Kidney glomerular epithelial cell (primary cell): ENCODE measurements at regions not wholly inside any gene's neighbourhood (a gene's known extent, or its start where the extent isn't known, plus 50 kb on each side); places are given as distances from the start of the nearest gene placed in this dataset.
"Not testable (repeated sequence)": the region's sequence is repeated elsewhere in the genome, so short reads cannot be mapped to it uniquely, and the experiment has no call there.

Experiments used
- DNase-seq: peaks from one replicate; lab custom pipeline; 2025; lab: John Stamatoyannopoulos, UW

DNA sequence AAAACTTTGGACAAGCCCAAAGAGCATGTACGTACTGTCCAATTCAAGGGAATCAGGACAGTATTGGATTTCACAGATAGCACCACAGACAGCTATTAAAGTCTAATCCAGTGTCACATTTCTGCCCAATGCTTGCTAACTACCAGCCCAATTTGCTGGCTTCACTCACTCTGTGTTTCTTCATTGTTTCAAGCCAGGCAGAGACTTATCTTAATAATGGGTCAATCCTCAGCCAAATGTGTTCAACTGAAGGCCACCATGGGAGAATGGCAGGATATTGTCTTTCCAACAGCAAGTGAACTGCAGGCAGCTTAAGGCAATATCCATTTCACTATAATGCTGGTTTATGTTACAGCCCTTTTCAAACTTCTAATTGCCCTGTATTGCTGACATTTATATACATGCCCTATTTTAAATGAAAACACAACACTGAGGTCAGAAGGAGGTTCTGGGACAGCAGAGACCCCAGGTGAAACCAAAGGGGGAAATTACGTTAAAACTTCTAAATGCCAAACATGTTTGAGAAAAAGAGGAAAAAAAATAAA lies 142.1 kb upstream of the RSPO3 start:
- no peak for DNase-seq

DNA sequence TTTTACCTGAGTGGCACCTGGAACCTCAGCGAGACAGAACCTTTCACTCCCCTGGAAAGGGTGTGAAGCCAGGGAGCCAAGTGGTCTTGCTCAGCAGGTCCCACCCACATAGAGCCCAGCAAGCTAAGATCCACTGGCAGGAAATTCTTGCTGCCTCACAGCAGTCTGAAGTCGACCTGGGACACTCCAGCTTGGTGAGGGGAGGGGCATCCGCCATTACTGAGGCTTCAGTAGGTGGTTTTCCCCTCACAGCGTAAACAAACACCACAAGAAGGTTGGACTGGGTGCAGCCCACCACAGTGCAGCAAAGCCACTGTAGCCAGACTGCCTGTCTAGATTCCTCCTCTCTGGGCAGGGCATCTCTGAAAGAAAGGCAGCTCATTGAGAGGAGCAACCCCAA lies 134.7 kb upstream of the RSPO3 start:
- no peak for DNase-seq

DNA sequence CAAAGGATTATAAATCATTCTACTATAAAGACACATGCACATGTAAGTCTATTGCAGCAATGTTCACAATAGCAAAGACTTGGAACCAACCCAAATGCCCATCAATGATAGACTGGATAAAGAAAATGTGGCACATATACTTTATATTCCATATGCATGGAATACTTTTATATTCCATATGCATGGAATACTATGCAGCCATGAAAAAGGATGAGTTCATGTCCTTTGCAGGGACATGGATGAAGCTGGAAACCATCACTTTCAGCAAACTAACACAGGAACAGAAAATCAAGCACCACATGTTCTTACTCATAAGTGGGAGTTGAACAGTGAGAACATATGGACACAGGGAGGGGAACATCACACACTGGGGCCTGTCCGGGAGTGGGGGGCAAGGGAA lies 130.3 kb upstream of the RSPO3 start:
- not testable (repeated sequence) for DNase-seq

DNA sequence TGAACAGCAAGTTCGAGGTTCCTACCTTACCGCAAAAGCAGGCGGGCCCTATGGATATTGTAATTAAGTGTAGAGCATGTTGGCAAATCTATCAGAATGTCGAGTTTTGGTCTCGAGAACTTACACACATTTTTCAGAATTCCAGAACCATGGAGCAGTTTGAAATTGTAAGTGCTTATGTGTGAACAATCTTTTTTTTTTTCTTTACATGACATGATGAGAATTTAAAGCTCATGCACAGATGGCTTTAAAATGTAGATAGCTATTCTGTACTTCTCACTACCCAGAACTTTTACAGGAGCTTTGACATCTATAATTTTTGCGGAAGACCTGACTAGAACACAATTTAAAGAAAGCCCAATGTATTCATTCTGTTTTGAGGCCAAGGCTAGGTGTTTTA lies 117.8 kb upstream of the RSPO3 start:
- no peak for DNase-seq

DNA sequence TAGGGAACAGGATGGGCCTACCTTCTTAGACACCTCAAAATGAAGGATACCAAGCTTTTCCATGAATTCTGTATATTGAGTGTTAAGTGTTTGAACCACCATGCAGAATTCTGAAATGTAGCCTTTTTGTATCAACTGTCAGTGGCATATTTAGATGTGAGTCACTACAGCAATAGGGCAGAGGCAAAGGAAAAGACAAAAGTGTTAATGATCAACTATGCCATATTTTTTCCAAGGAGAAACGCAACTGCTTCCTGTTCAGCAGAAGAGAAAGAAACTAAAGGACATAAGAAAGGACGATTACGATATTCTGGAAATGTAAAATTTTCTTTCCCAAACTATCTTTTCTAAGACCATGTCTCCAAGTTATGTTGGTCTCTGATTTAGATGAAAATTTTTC lies 104.6 kb upstream of the RSPO3 start:
- peak; percentile 48 for DNase-seq

DNA sequence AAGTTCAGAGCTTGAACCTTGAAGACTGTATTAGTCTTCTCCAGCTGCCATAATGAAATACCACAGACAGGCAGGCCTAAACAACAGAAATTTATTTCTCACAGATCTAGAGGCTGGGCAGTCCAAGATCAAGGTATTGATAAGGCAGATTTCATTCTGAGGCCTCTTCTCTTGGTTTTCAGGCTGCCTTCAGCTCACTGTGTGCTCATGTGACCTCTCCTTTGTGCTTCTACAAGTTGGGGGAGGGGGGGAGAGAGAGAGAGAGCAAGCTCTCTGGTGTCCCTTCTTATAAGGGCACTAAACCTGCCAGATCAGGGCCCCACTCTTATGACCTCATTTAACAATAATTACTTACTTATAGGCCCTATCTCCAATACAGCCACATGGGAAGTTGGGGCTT lies 102.6 kb upstream of the RSPO3 start:
- no peak for DNase-seq

DNA sequence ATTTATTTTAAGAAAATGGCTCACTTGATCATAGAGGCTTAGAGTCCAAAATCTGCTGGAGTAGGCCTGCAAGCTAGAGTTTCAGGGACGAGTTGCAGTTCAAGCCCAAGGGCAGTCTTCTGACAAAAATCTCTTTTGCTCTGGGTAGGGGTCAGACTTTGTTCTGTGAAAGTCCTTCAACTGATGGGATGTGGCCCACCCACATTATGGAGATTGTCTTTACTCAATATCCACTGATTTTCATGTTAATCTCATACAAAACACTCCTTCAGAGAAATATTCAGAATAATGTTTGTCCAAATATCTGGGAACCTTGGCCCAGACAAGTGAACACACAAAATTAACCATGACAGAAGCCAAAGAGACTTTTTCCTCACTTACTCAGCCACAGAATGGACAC lies 98.6 kb upstream of the RSPO3 start:
- no peak for DNase-seq

DNA sequence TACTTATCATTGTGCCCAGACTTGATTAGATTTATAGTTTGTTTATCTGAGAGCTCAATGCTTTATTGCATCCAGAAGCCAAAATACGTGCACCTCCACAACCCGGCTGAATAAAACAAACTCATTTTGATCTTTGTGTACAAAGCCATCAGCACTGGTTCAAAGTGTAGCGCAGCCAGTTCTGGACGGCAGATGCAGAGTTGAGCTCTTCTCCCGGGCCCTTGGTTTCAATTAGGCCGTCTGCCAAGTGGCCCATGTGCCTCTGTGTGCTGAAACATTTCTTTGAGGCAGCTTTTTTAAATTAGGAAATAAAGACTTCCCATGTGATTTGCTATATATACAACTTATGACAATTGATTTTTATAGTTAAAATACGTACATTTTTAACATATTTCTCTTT lies 96.2 kb upstream of the RSPO3 start:
- no peak for DNase-seq

DNA sequence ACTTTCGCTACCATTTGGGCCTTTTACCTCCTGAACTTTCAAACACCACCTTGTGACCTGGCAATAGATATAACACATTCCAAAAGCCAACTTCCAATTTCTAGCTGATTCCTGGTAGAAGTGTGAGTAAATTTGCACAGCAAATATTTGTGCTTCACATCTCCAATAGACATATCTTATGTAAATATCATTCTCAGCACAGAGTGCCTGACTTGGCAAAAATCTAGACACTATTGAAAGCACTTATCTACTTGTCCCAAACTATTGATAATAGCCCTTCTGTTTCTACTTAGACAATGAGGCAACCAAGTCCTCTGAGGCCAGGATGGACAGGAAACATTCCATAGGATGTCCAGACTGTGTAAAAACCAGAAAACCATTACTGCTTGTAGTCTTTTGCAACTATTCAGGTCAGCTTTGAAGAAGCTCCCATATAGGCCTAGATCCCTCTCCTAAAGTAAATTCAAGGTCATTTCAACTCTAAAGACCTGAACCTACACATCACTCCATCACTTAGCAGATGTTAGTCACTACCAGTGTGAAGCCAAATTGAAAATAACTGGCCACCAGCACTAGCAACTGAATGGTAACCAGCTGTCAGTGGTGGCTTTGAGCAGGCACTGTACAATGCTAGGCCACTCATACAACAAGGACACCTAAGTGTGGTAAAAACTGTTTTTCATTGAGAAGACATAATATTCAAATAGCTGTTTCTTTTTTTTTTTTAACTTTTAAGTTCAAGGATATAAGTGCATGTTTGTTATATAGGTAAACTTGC lies 95.3 kb upstream of the RSPO3 start:
- DNase-seq, result no peak

DNA sequence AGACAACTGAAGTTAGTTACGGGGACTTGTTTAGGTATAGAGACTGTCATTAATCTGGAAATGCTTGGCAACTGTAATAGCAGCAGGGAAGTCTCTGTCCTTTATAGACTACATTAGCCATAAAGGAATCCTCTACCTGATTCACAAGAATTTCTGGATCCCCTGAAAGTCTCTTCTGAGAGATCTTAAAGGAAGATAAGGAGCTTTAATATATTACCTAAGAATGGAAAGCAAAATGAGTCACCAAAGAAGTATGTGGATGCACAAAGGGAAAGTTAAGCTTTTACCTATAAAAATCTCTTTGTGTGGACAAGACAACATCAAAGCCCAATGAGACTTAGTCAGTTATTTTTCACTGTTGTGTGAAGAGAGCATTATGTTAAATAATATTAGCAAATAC lies 92.2 kb upstream of the RSPO3 start:
- DNase-seq, result peak; percentile 86

DNA sequence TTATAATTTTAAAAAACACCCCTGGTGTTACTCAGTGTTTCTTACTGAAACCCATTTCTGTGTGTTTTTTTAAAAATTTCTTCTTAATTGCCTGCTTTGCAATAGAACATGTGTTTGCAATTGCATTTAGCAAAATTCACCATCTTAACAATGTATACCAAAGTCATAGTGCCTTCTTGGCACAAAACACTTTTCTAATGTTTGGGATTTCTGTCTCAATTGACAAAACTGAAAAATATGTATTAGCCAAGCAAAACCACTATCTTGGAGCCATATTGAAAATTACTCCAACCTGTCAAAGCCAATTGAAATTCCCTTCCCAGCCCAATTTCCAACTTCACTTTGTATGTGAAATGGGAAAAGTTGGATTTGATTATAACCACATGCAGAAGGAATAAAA lies 88.4 kb upstream of the RSPO3 start:
- no peak for DNase-seq

DNA sequence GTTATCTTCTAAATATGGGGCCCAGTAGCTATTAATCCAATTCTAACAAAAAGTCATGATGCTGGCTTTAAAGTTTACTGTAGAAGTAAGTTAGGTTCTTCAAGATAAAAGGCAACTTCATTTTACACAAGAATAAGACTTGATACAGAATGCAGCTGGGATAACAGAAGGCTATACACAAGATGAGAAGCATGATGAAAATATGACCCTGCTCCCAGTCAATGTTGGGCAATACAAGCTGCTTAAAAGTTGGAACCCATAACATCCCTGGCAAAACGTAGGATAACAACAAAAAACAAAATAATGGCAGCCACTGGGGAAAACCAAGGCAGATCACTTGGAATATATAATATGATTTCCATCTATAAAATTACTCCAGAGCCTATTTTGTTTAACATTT lies 87.6 kb upstream of the RSPO3 start:
- no peak for DNase-seq

DNA sequence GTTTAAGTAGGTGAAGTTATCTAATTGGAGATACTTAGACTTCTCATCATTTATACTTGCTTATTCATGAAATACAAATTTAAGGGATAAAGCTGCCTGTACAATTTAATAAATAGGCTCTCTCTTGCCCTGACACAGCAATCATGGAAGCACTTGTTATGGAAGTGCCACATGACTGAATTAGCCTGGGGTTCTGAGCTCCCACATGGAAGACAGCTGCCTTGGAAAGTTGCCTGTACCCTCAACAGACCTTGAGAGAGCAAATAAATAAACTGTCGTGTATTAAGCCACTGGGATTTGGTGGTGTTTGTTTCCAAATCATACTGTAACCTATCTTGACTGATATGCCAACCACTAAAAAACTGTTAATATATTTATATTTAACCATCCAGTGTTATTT lies 87.0 kb upstream of the RSPO3 start:
- no peak for DNase-seq

DNA sequence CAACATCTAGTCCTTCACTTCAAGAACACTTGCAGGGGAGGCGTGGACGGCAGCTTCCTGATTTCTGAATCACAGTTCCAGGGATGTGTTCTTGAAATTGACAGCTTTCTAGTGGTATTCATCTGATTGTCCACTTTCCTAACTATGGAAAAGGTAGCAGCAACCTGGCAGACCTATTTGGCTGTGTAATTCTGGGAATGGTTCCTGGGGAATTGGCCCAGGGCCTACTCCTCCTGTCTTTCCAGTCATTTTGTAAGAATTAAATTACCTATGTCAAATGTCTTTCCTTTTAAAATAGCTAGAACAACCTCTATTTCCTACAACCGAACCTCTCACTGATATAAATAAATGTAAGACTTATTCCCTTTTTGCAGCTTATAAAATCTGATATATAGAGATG lies 85.5 kb upstream of the RSPO3 start:
- DNase-seq, result no peak

DNA sequence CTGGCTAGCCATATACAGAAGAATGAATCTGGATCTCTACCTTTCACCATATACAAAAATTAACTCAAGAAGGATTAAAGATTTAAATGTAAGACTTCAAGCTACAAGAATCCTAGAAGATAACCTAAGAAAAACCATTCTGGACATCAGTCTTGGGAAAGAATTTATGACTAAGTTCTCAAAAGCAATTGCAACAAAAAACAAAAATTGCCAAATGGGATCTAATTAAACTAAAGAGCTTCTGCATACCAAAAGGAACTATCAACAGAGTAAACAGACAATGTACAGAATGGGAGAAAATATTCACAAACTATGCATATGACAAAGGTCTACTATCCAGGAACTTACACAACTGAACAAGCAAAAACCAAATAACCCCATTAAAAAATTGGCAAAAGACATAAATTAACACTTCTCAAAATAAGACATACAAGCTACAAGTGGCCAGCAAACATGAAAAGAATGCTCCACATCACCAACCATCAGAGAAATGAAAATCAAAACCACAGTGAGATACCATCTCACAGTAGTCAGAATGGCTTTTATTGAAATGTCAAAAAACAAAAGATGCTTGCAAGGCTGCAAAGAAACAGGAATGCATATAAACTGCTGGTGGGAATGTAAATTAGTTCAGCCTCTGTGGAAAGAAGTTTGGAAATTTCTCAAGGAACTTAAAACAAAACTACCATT lies 66.8 kb upstream of the RSPO3 start:
- peak; percentile 60 for DNase-seq

DNA sequence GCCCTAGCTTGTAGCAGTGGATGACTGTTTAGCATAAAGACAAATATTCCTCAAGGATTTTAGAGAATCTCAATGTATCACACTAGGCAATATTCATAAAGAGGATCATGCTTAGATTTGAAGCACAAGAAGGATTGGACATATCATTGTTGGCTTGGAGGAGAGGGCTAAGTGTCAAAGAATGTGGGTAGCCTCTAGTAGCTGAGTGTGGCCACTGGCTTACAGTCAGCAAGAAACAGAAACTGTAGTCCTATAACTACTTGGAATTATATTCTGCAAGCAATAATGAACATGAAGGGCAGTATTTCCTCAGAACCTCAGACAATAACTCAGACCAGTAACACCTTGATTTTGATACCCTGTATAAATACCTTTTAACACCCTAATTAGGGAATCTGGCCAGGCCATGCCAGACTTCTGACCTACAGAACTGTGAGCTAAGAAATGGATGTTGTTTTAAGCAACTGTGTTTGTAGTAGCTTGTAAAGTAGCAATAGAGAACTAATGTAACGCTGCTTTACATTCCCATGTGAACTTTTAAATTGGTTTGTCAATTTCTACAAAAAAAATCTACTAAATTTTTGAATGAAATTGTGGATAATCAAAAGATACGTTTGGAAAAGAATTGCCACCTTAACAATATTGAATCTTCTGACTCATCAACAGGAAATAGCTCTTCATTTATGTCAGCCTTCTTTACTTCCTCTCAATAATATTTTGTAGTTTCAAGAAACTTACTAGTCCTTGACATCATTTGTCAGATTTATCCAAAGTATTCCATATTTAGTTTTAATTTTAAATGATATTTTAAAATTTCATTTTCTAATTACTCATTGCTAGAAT lies 65.2 kb upstream of the RSPO3 start:
- DNase-seq, result peak; percentile 39

DNA sequence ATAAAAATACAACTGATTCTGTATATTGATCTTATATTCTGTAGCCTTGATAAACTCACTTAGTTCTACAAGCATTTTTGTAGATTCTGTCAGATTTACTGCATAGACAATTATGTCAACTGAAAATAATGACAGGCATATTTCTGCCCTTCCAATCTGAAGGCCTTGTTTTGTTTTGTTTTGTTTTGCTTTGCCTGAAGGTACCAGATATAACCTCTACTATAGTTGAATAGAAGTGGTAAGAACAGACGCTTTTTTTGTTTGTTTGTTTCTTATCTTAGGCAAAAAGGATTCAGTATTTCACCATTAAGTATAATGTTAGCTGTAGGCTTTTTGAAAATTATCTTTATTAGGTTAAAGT lies 64.6 kb upstream of the RSPO3 start:
- DNase-seq, result no peak

DNA sequence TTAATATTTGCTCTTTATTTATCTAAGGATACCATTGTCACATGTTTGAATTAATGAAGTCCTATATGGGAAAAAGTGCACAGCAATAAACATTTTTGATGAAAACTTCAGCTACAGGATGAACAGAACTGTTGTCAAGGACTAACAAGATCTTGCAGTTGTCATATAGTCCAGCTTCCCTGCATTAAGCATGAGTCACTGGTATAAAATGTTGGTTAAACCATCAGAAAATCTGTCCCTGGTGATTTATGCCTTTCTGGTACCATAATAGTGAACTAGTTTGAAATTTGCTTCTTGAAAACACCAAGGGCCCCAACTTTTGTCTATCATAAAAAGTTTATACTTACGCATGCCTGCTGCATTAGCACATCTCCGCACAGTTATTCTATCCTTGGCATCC lies 60.4 kb upstream of the RSPO3 start:
- DNase-seq, result no peak

DNA sequence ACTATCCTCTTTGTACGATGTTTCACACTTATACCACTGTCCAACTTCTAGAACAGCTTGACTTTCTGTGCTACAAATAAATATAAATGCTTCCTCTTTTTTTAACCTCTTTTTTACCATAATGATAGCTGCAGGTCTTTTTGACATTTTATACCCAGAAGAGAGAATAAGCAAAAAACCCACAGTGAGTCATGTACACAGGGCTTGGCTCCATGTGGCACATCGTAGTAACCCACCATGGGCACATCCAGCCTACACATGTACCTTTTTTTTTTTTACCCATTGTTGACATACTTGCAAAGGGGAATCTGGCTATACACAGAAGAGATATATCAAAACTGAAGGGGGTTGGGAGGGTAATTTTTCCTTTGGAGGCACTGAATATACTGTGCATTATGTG lies 59.5 kb upstream of the RSPO3 start:
- no peak for DNase-seq
